M059J (cell line): ENCODE measurements at regions not wholly inside any gene's neighbourhood (a gene's known extent, or its start where the extent isn't known, plus 50 kb on each side); places are given as distances from the start of the nearest gene placed in this dataset.

Experiments used
- DNase-seq: peaks from one replicate; pipeline ENCODE4 v3.0.0-alpha.2; 2012; ENCODE audit warnings: low read depth

- no peak for DNase-seq
Observed at GRCh38 chr3:144624656-144625055, 653.0 kb downstream of the DIPK2A start.

DNA sequence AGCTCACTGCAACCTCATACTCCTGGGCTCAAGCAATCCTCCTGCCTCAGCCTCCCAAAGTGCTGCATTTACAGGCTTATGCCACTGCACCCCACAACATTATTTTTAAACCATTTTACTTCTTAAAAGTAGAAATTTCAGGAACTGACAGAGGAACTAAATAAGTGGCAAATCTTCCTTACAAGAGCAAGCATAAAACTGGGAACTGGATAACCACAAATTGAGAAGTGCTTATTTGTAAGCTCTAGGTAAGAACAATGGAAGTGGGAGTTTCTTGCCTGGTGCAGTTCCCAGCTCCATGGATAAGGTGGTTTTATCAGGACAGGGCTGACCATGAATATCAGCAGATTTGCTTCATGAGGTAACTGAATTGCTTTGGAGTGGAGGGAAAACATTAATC lies 655.2 kb downstream of the DIPK2A start:
- DNase-seq: no peak

DNA sequence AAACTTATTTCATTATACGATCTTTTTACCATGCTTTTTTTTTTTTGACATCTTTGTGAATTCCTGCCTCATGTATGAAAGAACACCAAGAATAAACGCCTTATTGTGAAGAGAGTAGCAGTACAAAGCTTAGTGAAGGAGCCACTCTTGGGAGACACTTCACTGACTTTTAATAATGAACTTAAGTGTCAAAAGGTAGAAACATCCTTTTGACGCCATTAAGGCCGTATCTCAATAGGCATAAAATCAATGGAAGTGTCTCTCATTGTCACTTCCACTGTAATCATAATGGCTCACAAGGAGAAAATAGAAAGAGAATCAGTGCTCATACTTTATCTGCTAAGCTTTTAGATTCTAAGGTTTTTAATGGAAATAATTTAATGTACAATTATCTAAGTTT lies 657.8 kb downstream of the DIPK2A start:
- DNase-seq: no peak

GRCh38 chr3:144636833-144637232 lies 665.2 kb downstream of the DIPK2A start:
- no peak for DNase-seq

GRCh38 chr3:144638009-144638408 lies 666.4 kb downstream of the DIPK2A start:
- DNase-seq: no peak

DNA sequence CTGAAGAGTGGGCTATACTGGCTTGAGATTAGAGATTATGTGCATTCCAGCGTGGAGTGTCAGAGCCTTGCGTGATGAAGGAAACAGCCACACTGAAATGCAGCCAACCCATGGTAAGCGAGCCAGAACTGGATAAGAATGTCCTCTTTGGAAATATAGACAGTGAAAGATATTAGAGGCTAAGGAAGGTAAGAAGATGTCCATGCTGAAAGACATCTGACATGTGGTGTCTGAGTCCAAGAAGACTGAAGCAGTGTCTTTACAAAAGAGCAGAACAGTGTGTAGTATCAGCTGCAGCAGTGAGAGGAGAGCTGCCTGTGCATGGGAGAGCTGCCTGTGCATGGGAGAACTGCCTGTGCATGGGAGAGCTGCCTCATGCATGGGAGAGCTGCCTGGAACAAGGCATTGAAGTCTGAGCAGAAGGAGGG lies 672.2 kb downstream of the DIPK2A start:
- no peak for DNase-seq

GRCh38 chr3:144645300-144645699 lies 673.7 kb downstream of the DIPK2A start:
- no peak for DNase-seq

- no peak for DNase-seq
Observed at GRCh38 chr3:144650380-144650779, 678.8 kb downstream of the DIPK2A start.

DNA sequence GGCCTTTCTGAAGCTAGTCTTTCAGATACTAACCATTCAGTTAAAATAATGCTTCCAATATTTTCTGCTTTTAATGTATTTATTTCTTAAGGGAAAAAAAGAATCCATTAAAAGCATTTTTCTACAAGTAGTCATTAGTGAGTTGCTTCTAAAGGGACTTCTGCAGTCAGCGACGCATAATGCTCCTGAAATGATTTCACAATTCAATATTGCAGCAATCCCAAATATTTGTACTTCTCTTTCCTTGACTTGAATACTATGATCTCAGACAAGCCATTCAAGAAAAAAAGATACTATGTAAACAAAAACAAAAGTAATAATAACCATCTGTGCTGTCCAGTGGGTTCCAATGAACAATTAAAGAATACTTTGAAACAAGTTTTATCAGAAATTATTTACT lies 681.0 kb downstream of the DIPK2A start:
- no peak for DNase-seq

DNA sequence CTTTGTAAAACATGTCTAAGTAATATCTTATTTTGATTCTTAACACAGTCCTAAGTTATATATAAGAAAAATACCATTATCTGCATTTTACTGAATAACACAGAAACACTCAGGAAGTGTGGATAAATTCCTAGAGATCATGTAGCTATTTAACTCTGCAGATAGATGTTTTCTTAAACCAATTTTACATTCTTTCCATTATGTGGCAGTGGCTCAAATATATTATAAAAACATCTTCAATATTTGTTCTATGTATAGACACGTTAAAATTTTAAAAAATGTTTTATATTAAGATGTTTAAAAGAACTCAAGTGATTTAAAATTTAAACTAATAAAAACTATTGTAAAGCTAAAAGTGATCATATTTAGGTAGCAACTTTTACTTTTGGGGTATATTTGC lies 683.8 kb downstream of the DIPK2A start:
- no peak for DNase-seq

- DNase-seq: no peak
Observed at GRCh38 chr3:144660186-144660585, 688.6 kb downstream of the DIPK2A start.

GRCh38 chr3:144662729-144663128 lies 691.1 kb downstream of the DIPK2A start:
- DNase-seq: no peak

- no peak for DNase-seq
Observed at GRCh38 chr3:144663456-144664436, 692.1 kb downstream of the DIPK2A start.

DNA sequence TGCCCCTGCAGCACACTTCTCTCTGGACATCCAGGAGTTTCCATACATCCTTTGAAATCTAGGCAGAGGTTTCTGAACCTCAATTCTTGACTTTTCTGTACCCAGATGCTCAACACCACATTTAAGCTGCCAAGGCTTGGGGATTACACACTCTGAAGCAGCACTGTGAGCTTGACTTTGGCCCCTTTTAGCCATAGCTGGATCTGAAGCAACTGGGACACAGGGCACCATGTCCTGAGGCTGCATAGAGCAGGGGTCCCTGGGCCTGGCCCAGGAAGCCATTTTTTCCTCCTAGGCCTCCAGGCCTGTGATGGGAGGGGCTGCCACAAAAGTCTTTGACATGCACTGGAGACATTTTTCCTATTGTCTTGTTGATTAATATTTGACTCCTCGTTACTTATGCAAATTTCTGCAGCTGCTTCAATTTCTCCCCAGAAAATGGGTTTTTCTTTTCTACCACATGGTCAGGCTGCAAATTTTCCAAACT lies 694.0 kb downstream of the DIPK2A start:
- no peak for DNase-seq

DNA sequence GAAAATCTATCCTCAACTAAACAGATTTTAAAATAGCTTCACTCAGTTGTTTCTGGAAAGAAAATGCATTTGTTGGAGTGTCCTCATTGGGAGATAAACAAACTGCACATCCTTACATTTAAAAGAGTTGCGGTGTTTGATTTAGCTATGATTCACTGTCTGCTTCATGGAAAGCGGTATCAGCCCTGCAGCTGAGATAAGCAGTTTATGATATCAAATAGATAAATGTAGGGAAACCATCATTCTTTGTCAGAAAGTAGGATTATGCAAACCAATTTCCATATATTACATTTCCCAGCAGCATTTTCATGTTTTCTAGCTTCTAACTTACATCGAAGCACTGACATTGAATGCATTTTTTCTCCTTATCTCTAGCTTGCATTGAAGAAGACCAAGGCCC lies 698.9 kb downstream of the DIPK2A start:
- no peak for DNase-seq

DNA sequence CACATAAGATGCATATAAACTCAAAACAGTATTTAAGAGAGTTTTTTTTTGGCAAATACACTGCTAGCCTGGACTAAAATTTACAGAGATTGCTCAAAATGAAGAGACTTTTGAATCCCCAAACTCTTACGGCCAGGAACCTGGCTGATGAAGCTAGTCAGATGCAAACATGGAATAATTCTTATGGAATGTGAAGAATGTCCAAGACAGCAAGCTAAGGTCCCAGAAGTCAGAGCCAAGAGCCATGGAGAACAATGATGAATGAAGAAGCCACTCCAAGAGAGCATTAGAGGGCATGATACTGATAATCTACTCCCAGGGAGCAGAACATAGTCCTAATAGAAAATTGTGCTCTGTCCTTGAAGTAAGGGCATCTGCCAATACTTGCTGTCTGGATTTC lies 705.5 kb downstream of the DIPK2A start:
- DNase-seq: peak; percentile 1

- no peak for DNase-seq
Observed at GRCh38 chr3:144683065-144683464, 711.4 kb downstream of the DIPK2A start.

GRCh38 chr3:144687862-144688261 lies 716.2 kb downstream of the DIPK2A start:
- peak; percentile 1 for DNase-seq

- no peak for DNase-seq
Observed at GRCh38 chr3:144692488-144692887, 720.9 kb downstream of the DIPK2A start.

GRCh38 chr3:144708437-144708836 lies 736.8 kb downstream of the DIPK2A start:
- DNase-seq: no peak

DNA sequence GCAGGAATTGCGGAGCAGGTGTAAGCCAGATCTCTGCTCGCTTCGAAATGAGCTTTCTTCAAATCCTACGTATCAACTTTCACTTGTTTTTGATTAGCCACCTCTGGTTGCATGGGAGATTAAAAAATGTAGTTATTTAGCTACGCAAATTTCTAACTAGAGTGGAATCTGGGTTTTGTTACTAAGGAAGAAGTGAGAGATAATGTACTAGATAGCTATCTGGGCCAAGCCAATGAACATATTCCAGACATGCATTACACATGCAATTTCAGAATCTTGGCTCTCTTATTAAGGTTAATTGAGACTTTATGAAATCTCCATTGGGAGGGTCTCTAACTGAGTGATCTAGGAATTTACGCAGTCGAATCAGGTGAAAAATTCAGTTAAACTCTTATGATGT lies 765.7 kb downstream of the DIPK2A start:
- no peak for DNase-seq

DNA sequence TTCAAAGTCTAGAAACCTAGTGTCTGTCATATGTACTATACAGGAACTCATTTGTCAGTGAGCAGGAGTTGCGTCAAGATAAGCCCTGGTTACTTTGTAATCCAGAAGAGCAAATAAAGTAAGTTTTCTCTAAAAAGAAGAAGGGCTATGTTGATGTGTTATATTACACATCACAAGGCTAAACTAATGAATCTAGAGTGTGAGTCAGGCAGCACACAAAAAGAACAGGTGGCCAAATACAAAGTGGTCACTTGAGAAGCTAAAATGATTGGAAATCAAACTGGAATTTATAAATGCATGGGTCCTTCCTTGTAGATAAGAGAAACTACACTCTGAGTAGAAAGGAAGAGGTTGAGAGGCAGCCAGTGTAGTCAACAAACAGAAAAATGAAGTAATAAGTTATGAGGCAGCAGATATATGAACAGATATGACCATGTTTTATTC lies 771.6 kb downstream of the DIPK2A start:
- no peak for DNase-seq

DNA sequence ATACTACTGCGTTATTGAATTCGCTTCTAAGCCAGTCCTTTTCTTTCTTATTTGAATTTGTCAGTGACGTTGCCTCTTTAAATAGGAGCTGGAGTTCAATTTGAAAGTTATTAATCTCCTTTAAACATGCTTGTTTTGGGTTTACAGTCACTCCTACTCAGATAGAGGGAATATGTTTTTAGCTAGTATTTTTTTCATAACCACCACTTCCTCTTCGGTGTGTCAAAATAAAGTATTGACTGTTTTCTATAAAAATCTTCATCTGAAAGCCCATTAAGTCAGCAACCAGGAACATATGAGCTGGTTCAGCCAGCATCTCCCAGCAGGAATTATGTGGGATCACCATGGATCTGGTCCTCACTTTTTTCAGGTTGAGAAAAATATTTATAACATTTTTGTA lies 772.9 kb downstream of the DIPK2A start:
- no peak for DNase-seq
